Dedifferentiated amniotic fluid mesenchymal stem cell (primary cell): ENCODE measurements at regions not wholly inside any gene's neighbourhood (a gene's known extent, or its start where the extent isn't known, plus 50 kb on each side); places are given as distances from the start of the nearest gene placed in this dataset.

Source experiments
- DNase-seq: peaks from one replicate; pipeline ENCODE4 v3.0.0-alpha.2; 2016; ENCODE audit errors: extremely low spot score

DNA sequence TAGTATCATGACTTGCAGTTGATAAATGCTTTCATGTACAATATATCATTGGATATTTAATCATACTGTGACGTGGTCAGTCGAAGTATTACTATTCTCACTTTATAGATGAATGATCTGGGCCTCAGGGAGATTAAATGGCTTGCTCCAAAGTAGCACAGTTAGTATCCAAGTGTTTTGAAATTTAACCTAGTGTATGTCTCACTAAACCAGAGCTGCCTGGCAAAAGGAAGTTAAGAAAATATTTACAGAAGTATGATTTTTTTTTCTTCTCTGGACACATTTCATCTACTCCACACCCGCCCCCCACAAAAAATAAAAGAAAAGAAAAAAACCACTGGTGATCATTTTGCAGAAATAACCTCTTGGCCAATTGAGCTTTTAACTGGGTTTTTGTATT, 71.9 kb upstream of the CXADR start:
- DNase-seq: no peak

DNA sequence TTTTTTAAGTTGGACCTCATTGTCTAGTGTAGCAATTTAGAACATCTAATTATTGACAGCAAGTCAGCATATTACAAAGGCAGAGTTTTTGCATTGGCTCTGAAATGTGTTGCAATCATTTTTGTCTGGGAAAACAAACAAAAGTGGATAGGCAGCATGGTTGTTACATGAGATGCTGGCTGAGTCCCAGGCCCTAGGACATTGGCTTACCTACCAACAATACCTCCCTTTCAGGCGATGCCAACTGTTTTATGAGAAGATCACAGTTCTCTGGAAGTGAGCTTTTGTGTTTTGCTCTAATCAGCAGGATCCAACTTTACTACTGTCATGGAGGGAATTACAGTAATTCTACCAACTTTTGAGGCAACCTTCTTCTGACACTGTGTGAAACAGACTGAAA, 71.5 kb upstream of the CXADR start:
- DNase-seq: no peak

DNA sequence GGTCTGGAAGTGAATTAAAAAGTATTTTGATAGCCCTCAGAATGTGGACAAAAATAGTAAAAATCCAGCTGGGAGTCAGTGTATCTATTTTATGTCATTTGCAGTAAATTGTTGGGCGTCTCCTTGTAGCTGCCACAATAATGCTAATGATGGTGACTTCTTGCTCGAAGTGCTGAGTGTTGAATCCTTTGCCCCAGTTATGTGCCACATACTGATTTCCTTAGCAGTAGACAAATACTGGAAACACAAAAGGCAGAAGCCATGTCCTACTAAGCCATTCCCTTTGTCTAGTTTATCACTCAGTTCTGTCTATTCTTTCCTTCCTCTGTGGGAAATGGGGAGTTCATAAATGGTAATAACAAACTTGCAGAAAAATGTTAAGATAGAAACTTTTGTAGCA, 70.7 kb upstream of the CXADR start:
- DNase-seq: no peak

DNA sequence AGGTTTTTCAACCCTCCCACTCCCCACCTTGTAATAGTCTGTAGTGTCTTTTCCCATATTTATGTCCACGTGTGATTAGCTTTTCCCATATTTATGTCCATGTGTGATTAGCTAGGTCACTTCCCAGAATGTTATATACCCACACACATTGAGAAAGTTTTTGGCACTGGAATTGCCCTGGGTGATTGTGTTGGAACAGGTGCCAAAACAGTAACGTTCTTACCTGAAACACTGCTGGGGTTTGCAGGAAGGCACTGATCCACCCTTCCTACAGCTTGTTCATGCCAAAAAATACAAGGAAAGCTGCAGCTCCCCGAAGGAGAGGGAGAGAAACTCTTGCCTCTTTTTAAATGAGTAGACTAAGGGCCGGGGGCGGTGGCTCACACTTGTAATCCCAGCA, 68.0 kb upstream of the CXADR start:
- DNase-seq: no peak

DNA sequence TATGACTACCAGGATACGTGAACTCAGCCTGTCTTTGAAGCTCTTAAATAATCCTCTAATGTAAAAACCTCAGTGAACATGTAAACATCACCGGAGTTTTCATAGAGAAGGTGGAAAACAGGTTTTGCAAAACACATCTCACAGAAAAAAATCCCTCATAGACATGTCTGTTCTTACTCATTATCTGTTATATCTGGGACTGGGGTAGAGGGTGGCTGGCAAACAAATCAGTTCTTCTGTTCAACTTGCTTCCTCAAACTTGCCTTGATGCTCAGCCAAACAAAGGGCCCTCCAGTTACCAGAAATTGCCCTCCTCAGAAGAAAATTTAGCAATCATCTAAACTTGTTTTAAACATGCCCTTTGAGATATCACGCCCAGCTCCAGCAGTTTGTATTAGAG, 66.1 kb upstream of the CXADR start:
- no peak for DNase-seq

DNA sequence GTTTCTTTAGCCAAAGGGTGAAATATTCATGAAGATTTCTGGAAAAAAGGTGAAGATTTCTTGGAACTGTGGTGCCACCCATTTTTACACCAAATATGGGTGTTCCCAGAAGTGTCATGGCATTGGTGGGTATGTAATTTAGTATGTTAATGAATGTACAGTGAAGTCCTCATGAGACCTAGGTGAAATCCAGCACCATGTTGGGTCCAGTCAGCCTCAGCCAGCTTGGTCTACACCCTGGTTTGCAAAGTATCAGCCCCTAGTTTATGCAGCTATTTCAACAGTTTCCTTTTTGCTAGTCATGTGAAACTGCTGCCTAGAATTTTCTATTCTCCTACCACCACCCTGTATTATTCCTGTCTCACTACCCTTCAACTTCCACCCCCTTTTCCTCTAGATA, 63.1 kb upstream of the CXADR start:
- no peak for DNase-seq

DNA sequence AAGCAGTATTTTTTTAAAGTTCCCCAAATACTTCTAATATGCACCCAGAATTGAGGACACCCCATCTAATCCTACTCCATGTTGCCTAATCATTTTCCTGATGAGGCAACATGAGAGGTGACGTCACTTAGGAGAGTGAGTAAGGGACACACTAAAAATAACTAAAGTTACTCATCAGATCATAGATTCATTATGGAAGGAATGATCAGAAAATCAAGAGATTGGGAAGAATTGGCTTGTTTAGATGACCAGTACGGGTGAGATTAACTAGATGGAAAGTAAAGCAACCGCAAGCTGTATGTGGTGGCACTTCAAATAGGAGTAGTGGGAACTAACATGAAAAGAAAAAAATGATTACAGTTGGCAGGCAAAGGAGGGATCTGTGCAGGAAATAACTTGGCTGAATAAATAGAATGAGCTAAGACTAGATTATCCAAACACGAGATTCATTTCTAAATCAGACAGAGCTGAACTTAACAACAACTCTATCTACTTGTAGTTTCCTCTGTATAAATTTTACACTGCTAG, 61.4 kb upstream of the CXADR start:
- DNase-seq: peak; percentile 40

DNA sequence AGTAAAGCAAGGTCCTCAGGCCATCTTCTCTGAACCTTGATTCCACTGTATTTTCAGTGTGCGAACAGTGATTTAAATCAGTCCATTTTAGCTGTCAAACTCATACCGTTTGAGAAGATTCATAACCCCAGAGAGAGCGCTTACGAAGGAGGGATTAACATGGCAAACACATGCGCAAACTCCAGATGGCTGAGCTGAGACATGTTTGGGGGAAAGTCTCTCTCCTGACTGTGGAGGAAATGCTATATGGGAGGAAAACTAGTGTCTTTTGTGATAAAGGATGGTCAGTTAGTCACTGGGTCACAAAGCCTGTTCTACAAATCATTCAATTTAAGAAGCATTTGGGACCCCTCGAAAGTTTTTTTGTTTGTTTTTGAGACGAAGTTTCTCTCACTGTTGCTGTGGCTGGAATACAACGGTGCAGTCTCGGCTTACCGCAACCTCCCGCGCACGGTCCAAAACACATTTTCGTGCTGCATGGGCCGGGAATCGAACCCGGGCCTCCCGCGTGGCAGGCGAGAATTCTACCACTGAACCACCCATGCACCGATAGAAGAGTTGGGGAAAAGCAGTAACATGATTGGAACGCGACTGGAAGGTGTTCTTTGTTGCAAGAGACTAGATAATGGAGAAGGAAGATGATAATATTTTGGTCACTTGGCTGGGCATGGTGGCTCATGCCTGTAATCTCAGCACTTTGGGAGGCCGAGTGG, 58.4 kb upstream of the CXADR start:
- DNase-seq: peak; percentile 87

DNA sequence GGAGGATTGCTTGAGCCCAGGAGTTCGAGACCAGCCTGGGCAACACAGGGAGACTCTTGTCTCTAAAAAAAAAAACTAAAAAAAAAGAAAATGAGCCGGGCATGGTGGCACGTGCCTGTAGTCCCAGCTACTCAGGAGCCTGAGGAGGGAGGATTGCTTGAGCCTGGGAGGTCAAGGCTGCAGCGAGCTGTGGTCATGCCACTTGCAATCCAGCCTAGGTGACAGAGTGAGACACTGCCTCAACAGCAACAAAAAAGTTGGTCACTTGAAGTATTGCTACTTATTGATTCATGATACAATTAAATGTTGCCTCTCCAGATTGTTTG, 57.9 kb upstream of the CXADR start:
- no peak for DNase-seq

DNA sequence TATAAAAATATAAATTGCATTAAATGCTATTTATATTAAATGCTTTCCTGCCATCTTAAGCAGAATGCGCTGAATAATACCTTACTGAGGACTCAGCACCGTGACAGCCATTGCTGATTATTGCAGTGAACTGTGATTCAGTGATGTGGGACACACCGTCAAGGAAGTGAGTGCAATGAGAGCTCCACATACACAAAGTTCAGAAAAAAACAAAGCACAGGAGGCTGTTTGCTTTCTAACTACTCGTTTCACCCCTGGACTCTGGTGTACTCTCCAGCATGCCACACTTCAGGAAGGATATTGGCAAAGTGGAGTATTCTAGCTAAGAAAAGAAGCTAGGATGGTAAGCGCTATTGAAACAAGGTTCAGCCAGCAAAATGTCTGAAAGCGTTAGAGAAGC, 57.4 kb upstream of the CXADR start:
- no peak for DNase-seq

DNA sequence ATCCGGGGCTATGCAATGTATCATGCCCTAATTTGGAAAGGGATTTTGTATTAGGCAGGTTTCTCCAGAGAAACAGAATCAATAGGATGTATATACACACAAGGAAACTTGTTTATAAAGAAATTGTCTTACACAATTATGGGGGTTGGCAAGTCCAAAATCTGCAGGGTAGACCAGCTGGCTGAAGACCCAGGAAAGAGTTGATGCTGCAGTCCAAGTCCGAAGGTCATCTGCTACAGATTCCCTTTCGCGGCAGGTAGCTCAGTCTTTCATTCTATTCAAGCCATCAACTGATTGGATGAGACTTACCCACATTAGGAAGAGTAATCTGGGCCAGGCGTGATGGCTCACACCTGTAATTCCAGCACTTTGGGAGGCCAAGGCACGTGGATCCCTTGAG, 54.6 kb upstream of the CXADR start:
- DNase-seq: no peak

DNA sequence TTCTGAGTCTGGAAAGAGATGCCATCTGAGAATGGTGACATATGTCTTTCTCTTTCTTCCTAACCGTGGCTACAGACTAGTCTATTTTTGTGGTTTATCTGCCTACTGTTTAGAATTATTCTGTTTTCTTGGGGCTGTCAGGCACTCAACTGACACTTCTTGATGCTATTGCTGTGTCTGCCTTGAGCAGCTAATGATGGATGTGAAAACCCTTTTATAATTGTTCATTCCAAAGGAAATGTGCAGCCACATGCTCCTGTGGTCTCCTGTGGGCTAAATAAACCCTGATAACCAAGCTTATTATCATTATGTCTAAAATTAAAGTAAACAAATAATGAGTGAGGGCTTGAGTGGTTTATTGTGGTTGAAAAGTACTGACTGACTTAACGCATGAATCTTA, 52.7 kb upstream of the CXADR start:
- DNase-seq: no peak

DNA sequence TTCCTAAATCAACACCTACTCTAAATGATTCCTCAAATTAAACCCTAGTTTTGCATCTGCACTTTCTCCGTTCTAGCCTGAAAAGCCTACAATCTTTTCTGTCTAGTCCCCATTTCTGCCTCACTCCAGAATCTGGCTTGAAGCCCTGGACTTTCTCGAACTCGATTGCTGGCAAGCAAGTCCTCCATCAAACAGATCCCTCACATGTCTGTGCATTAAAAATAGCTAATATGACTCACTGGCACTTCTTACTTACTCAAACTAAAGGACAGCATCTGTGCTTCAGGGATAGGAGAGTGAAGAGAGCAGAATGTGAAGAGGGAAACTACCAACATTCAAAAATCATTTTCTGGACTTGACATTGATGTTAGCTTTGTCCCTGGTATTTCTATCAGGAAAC, 51.8 kb upstream of the CXADR start:
- peak; percentile 73 for DNase-seq

DNA sequence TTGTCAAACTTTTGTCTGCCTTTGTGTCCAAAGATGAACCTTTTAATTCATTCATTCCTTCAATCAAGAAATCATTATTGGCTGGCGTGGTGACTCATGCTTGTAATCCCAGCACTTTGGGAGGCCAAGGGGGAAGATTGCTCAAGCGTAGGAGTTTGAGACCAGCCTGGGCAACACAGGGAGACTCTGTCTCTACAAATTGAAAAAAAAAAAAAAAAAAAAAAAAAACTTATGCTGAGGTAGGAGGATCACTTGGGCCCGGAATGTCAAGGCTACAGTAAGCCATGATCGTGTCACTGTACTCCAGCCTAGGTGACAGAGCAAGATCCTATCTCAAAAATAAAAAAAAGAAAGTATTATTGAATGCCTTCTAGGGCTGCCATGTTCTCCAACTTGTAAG, 51.3 kb upstream of the CXADR start:
- no peak for DNase-seq

DNA sequence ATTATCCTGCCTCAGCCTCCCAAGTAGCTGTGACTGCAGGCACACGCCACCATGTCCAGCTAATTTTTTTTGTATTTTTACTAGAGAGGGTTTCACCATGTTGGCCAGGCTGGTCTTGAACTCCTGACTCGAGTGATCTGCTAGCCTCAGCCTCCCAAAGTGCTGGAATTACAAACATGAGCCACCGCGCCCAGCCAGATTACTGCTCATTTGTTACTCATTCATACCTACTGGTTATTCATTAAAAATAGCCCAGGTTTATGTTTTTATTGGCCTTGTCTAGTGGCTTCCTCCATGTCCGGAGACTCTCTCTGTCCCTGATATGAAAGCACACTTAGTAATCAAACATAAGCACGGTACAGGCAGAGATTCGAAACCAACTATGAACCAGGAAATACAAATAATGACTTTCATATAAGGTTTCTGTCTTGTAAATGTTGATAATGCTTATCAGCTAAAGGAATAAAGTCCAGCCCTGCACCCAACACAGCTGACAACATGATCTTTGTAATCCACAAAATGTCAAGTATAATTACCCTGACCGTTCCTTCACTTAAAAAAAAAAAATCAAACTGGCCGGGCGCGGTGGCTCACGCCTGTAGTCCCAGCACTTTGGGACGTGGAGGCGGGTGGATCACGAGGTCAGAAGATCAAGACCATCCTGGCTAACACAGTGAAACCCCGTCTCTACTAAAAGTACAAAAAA, 50.4 kb upstream of the CXADR start:
- peak; percentile 11 for DNase-seq
